Left lung (tissue), 4 donors: ENCODE measurements at regions not wholly inside any gene's neighbourhood (a gene's known extent, or its start where the extent isn't known, plus 50 kb on each side); places are given as distances from the start of the nearest gene placed in this dataset.

Experiments used
- ATAC-seq: fragments of 200-7000 bp; cut with Tn5 transposase; one replicate; pipeline ENCODE4 v1.9.1; 2020; ENCODE audit warnings: moderate library complexity
- DNase-seq, 4 donors: peaks; one replicate each; pipeline ENCODE4 v3.0.0-alpha.2; 2013 to 2020
- H3K27ac ChIP-seq, 2 donors: fragments of 200-600 bp; sonication (generic) in 1 of 2; one replicate each; pipeline versions ENCODE4 v1.5.0 to v1.8.0; 2020 to 2021
- H3K27me3 ChIP-seq, 2 donors: fragments of 200-600 bp; sonication (generic) in 1 of 2; one replicate each; pipeline versions ENCODE4 v1.5.0 to v1.8.0; 2020 to 2021
- H3K36me3 ChIP-seq, 2 donors: fragments of 200-600 bp; sonication (generic) in 1 of 2; one replicate each; pipeline versions ENCODE4 v1.5.0 to v1.8.0; 2020 to 2021
- H3K4me1 ChIP-seq, 2 donors: fragments of 200-600 bp; one replicate each; pipeline ENCODE4 v1.8.0; 2021
- H3K4me3 ChIP-seq, 2 donors: fragments of 200-600 bp; sonication (generic) in 1 of 2; one replicate each; pipeline versions ENCODE4 v1.5.0 to v1.8.0; 2020 to 2021; ENCODE audit warnings: mild to moderate bottlenecking in 1 of 2
- H3K9me3 ChIP-seq, 2 donors: fragments of 200-600 bp; sonication (generic) in 1 of 2; one replicate each; pipeline versions ENCODE4 v1.5.0 to v1.8.0; 2020 to 2021
- intact Hi-C, 2 donors: fragments of 100-400 bp; cut with DNase I; formaldehyde crosslinking; loops; one replicate each; pipeline versions ENCODE4 v1.11.2 to v1.14.2; 2022
- TF ChIP-seq, protein P1 (sequence below), 2 donors: fragments of 200-600 bp; sonication (generic) in 1 of 2; IDR thresholded peaks; one replicate each; pipeline versions ENCODE4 v1.5.0 to v1.8.0; 2021; ENCODE audit warnings: antibody characterized with exemption in 2 of 2
- donor health status: DM: no; HTN: yes; CAD: no.
- donor health status: DM: no; HTN: no; CAD: no.

DNA sequence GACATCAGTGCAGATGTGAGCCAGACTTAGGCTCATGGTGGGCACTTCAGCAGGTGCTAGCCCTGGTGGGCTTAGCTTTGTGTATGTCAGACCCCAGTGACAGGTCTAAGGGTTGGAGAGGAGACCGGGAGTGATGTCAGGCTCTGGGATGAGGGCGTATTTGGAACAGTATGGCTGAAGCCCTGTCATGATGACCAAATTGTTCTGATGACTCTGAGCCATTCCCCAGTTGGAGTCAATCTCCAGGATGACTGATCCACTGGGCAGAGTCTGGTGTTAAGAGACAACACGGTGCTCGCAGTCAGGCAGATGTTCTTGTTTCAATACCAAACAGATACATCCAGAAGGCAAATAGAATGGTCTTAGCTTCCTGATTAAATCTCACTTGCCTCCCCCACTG lies 241.5 kb downstream of the SOX11 start:
- H3K4me1 ChIP-seq, result no peaks in the 10 kb centered on the region
- DNase-seq (no peak), ATAC-seq (no peak)
- no peaks in the 10 kb centered on the region for H3K27me3 ChIP-seq
- H3K4me3 ChIP-seq, result no peak overlapping the region
- peaks cover 0 to 14% of the 10 kb centered on the region in 2 donors for H3K9me3 ChIP-seq
- intact Hi-C loops, result no loop called here
- H3K36me3 ChIP-seq, result no peaks in the 10 kb centered on the region
- no peak overlapping the region for H3K27ac ChIP-seq
- TF ChIP-seq, protein P1, sequence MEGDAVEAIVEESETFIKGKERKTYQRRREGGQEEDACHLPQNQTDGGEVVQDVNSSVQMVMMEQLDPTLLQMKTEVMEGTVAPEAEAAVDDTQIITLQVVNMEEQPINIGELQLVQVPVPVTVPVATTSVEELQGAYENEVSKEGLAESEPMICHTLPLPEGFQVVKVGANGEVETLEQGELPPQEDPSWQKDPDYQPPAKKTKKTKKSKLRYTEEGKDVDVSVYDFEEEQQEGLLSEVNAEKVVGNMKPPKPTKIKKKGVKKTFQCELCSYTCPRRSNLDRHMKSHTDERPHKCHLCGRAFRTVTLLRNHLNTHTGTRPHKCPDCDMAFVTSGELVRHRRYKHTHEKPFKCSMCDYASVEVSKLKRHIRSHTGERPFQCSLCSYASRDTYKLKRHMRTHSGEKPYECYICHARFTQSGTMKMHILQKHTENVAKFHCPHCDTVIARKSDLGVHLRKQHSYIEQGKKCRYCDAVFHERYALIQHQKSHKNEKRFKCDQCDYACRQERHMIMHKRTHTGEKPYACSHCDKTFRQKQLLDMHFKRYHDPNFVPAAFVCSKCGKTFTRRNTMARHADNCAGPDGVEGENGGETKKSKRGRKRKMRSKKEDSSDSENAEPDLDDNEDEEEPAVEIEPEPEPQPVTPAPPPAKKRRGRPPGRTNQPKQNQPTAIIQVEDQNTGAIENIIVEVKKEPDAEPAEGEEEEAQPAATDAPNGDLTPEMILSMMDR (IDR thresholded peaks at IDR 0.05), result no peak

DNA sequence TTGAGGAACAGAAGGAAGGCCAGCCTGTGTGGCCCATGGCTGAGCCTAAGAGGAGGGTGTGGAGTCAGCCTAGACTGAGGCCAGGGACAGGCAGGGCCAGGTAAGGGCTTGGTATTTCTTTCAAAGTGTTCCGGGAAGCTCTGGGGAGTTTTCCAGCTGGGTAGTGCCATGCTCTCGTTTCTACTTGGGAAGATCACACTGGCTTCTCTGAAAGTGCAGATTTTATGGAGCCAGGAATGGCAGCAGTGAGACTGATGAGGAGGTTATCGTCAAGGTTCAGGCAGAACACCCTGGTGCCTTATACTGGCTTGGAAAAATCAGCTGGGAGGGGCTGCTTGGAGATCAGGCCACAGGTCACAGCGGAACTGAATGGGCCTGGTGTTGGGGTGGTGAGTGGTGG lies 245.1 kb downstream of the SOX11 start:
- TF ChIP-seq, protein P1 (IDR thresholded peaks at IDR 0.05), result no peak
- no peak for DNase-seq

DNA sequence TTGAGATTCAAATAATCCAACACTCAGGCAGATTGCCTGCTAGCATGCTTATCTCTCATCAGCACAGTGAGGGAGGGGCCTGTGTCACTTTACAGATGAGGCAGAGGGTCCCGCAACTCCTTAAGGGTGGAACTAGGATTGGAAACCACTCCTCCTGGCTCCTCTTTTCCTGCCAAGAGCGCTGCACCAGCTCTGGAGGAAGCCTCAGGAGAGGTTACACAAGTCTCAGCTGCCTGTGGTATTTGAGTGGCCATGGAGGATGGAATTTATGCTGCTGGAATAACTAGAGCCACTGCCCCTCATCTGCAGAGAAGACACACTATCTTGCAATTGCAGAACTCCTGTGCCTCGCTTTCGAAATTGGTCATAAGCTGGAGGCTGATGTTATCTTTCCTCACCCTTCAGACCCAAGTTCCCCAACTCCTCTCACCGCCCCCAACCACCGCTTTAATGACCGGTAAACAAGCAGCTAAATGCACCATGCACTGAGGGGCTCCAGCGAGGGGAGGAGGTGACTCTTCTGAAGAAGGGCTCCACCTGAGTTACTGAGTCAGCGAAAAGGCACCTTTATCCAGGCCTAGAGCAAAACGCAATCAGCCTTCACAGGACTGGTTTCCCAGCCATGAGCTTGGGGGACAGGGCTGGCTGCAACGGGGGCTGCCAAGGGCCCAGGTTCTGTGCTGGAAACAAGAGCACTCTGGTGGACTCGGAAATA lies 245.8 kb downstream of the SOX11 start:
- TF ChIP-seq, protein P1 (IDR thresholded peaks at IDR 0.05), result no peak
- DNase-seq, result peak in 2 of 4 donors; percentile 12 to 22

More for the DNA sequence above, 245.1 kb downstream of the SOX11 start:
- Histone ChIP-seq H3K9me3 (peaks cover 0 to 5% of the 10 kb centered on the region in 2 donors), H3K4me1 (no peaks in the 10 kb centered on the region), H3K27ac (no peak overlapping the region), H3K27me3 (no peaks in the 10 kb centered on the region), H3K4me3 (no peak overlapping the region), H3K36me3 (no peaks in the 10 kb centered on the region)
- intact Hi-C loops, result no loop called here
- ATAC-seq, result peak; percentile 9

DNA sequence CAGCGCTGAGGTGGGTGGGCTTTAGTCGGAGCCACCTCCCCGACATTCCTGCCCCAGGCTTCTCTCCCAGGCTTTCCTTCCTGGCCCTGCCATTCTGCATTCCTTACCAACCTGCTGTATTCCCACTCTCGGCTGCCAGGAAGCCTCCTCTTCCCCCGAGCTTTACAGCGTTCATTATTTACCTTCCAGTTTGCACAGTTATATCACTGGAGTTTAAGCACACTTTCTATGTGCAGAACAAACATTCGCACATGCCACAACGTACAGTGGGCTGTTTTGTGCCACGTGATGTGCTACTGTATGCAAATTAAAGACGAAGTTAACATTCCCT lies 246.3 kb downstream of the SOX11 start:
- intact Hi-C loops, result no loop called here
- no peak overlapping the region for H3K27ac ChIP-seq
- peak; percentile 80 for ATAC-seq

More for the DNA sequence above, 245.8 kb downstream of the SOX11 start:
- ATAC-seq, result peak; percentile 83
- Histone ChIP-seq H3K36me3 (no peaks in the 10 kb centered on the region), H3K9me3 (no peaks in the 10 kb centered on the region), H3K4me1 (no peaks in the 10 kb centered on the region), H3K4me3 (no peak overlapping the region), H3K27me3 (no peaks in the 10 kb centered on the region), H3K27ac (no peak overlapping the region)
- intact Hi-C loops, result no loop called here

DNA sequence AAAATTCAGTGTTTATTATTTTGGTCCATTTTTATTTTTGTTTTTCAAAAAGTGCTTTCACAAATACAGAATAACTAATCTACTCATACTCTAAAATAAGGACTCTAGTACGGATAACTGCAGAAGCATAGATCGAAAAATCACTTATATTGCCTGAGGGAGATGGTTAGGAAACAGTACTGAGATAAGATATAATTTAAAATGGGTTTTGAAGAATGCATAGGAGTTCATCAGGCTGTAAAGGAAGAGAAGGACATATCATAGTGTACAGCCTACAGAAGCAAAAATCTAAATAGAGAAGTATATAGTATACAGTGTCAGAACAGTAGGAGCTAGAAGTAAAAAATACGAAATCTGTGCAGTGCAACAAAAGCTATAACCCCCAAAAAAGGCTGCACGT lies 247.4 kb downstream of the SOX11 start:
- Histone ChIP-seq H3K4me1 (no peaks in the 10 kb centered on the region), H3K9me3 (no peaks in the 10 kb centered on the region), H3K27ac (no peak overlapping the region), H3K27me3 (no peaks in the 10 kb centered on the region), H3K36me3 (no peaks in the 10 kb centered on the region), H3K4me3 (no peak overlapping the region)
- TF ChIP-seq, protein P1 (IDR thresholded peaks at IDR 0.05), result no peak
- intact Hi-C loops, result no loop called here
- ATAC-seq, result no peak
- no peak for DNase-seq

More for the DNA sequence above, 246.3 kb downstream of the SOX11 start:
- Histone ChIP-seq H3K9me3 (no peaks in the 10 kb centered on the region), H3K27me3 (no peaks in the 10 kb centered on the region), H3K4me1 (no peaks in the 10 kb centered on the region), H3K36me3 (no peaks in the 10 kb centered on the region), H3K4me3 (no peak overlapping the region)
- TF ChIP-seq, protein P1 (IDR thresholded peaks at IDR 0.05), result no peak
- DNase-seq, result peak in 2 of 4 donors; percentile 5 to 21
